Astrocyte (in vitro differentiated cells and primary cell): ENCODE measurements at regions not wholly inside any gene's neighbourhood (a gene's known extent, or its start where the extent isn't known, plus 50 kb on each side); places are given as distances from the start of the nearest gene placed in this dataset.

Source experiments
- DNase-seq: peaks from one replicate; pipeline ENCODE4 v3.0.0-alpha.2; 2010; ENCODE audit warnings: low read depth
- FAIRE-seq: peaks from 2 replicates; lab custom pipeline; 2011; peaks lifted over from hg19 to GRCh38; lab: Jason Lieb, UNC
- H2AFZ ChIP-seq: 2 replicates; pipeline ENCODE4 v1.6.0; 2012; ENCODE audit warnings: low read depth, low read length, inconsistent platforms
- H3K27ac ChIP-seq: 2 replicates; pipeline ENCODE4 v1.5.1; 2011; ENCODE audit warnings: low read depth, low read length, inconsistent platforms
- H3K27me3 ChIP-seq: 2 replicates; pipeline ENCODE4 v1.6.0; 2011; ENCODE audit warnings: low read length, inconsistent platforms; ENCODE audit not compliant: insufficient read depth
- H3K36me3 ChIP-seq: 2 replicates; pipeline ENCODE4 v1.5.1; 2011; ENCODE audit warnings: low read length, inconsistent platforms; ENCODE audit not compliant: insufficient read depth
- H3K4me1 ChIP-seq: 2 replicates; pipeline ENCODE4 v1.5.1; 2011; ENCODE audit warnings: low read length, inconsistent platforms; ENCODE audit not compliant: insufficient read depth
- H3K4me2 ChIP-seq: 2 replicates; pipeline ENCODE4 v1.6.0; 2012; ENCODE audit warnings: low read length, inconsistent platforms
- H3K4me3 ChIP-seq: 2 replicates; pipeline ENCODE4 v1.5.1; 2011; ENCODE audit warnings: low read depth, mild to moderate bottlenecking, low read length, inconsistent platforms; ENCODE audit not compliant: insufficient read depth
- H3K79me2 ChIP-seq: 2 replicates; pipeline ENCODE4 v1.6.0; 2012; ENCODE audit warnings: mild to moderate bottlenecking, low read length, inconsistent platforms; ENCODE audit not compliant: insufficient read depth
- H3K9ac ChIP-seq: 2 replicates; pipeline ENCODE4 v1.6.0; 2012; ENCODE audit warnings: mild to moderate bottlenecking, low read length, inconsistent platforms
- H3K9me3 ChIP-seq: 2 replicates; pipeline ENCODE4 v1.5.1; 2012; ENCODE audit warnings: low read depth, mild to moderate bottlenecking, low read length, inconsistent platforms; ENCODE audit not compliant: insufficient read depth
- H4K20me1 ChIP-seq: 2 replicates; pipeline ENCODE4 v1.6.0; 2012; ENCODE audit warnings: low read length, inconsistent platforms; ENCODE audit not compliant: insufficient read depth
- H3K27ac Mint-ChIP-seq: one replicate; pipeline ENCODE4 v1.8.0; 2021; ENCODE audit warnings: mild to moderate bottlenecking, mixed read lengths; ENCODE audit not compliant: unreplicated experiment
- H3K27me3 Mint-ChIP-seq: one replicate; pipeline ENCODE4 v1.8.0; 2021; ENCODE audit warnings: low read depth, mixed read lengths; ENCODE audit not compliant: unreplicated experiment
- H3K36me3 Mint-ChIP-seq: one replicate; pipeline ENCODE4 v1.8.0; 2021; ENCODE audit warnings: low read depth, mixed read lengths; ENCODE audit not compliant: unreplicated experiment
- H3K4me1 Mint-ChIP-seq: one replicate; pipeline ENCODE4 v1.8.0; 2021; ENCODE audit warnings: low read depth, mixed read lengths; ENCODE audit not compliant: unreplicated experiment
- H3K4me3 Mint-ChIP-seq: one replicate; pipeline ENCODE4 v1.8.0; 2021; ENCODE audit warnings: mild to moderate bottlenecking, moderate library complexity, mixed read lengths; ENCODE audit not compliant: unreplicated experiment
- H3K9me3 Mint-ChIP-seq: one replicate; pipeline ENCODE4 v1.8.0; 2021; ENCODE audit warnings: mild to moderate bottlenecking, mixed read lengths; ENCODE audit not compliant: unreplicated experiment
- EZH2 ChIP-seq: IDR thresholded peaks from 2 replicates; pipeline ENCODE4 v1.6.1; 2012; ENCODE audit warnings: mild to moderate bottlenecking, low read length, inconsistent platforms; ENCODE audit not compliant: insufficient read depth
- TF ChIP-seq, protein P1 (sequence below): IDR thresholded peaks from 2 replicates; pipeline ENCODE4 v1.5.1; 2011; ENCODE audit warnings: low read depth, mild to moderate bottlenecking, inconsistent platforms, low read length, moderate library complexity; ENCODE audit not compliant: insufficient read depth

- Mint-ChIP-seq H3K27ac (peak overlapping the region; percentile 50), H3K4me1 (peaks cover 8% of the 10 kb centered on the region), H3K27me3 (peaks cover 6% of the 10 kb centered on the region), H3K4me3 (no peak overlapping the region), H3K9me3 (peaks cover 3% of the 10 kb centered on the region), H3K36me3 (no peaks in the 10 kb centered on the region)
- no peak overlapping the region for H2AFZ ChIP-seq
- H3K9me3 ChIP-seq: no peaks in the 10 kb centered on the region
- TF ChIP-seq, protein P1, sequence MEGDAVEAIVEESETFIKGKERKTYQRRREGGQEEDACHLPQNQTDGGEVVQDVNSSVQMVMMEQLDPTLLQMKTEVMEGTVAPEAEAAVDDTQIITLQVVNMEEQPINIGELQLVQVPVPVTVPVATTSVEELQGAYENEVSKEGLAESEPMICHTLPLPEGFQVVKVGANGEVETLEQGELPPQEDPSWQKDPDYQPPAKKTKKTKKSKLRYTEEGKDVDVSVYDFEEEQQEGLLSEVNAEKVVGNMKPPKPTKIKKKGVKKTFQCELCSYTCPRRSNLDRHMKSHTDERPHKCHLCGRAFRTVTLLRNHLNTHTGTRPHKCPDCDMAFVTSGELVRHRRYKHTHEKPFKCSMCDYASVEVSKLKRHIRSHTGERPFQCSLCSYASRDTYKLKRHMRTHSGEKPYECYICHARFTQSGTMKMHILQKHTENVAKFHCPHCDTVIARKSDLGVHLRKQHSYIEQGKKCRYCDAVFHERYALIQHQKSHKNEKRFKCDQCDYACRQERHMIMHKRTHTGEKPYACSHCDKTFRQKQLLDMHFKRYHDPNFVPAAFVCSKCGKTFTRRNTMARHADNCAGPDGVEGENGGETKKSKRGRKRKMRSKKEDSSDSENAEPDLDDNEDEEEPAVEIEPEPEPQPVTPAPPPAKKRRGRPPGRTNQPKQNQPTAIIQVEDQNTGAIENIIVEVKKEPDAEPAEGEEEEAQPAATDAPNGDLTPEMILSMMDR: no peak
- no peak for TF ChIP-seq EZH2
- no peaks in the 10 kb centered on the region for H3K79me2 ChIP-seq
- no peak for DNase-seq
- H3K9ac ChIP-seq: no peak overlapping the region
- no peak overlapping the region for H3K27ac ChIP-seq
- no peak overlapping the region for H3K4me2 ChIP-seq
- no peaks in the 10 kb centered on the region for H3K36me3 ChIP-seq
- H3K4me3 ChIP-seq: no peak overlapping the region
- no peaks in the 10 kb centered on the region for H3K27me3 ChIP-seq
- H3K4me1 ChIP-seq: no peaks in the 10 kb centered on the region
- no peaks in the 10 kb centered on the region for H4K20me1 ChIP-seq
- no peak for FAIRE-seq
Measured at GRCh38 chr1:34406377-34406776, 229.7 kb downstream of the C1orf94 start.

DNA sequence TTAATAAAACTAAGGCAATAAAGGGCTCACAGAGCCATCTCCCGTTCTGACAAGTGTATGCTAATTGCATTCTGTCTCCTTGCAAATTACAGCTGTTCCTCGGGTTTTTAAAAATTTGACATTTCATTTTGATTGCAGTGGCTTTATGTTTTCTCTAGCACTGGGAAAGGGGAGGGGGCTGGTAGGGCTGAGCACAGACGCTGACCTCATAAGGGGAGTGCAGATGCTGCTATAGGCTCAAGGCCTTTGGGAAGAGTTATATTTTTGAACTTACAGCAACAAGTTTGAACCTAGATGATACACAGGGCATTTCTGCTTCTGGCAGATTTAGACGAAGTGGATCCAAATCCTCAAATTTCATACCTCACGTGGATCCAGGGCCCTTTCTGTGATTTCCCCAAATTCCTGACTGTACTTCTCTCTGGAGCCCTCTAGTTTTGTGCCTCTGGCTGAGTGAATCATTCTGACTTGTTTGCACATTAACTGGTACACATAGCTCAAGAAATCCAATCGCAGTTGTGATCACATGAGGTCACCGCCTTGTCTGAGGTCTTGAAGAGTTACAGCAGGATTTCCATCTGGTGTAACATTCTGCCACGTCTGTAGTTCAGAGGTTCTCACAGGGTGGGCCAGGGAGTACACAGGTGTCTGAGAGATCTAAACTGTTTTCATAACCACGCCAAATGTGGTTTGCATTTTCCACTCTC is 230.3 kb downstream of the C1orf94 start:
- Mint-ChIP-seq H3K27ac (peak overlapping the region; percentile 50), H3K36me3 (no peaks in the 10 kb centered on the region), H3K27me3 (peaks cover 5% of the 10 kb centered on the region), H3K9me3 (peaks cover 3% of the 10 kb centered on the region), H3K4me3 (no peak overlapping the region), H3K4me1 (peaks cover 8% of the 10 kb centered on the region)
- Histone ChIP-seq H3K79me2 (no peaks in the 10 kb centered on the region), H3K27me3 (no peaks in the 10 kb centered on the region), H3K4me2 (no peak overlapping the region), H3K36me3 (no peaks in the 10 kb centered on the region), H3K9me3 (no peaks in the 10 kb centered on the region), H3K4me1 (no peaks in the 10 kb centered on the region), H3K27ac (no peak overlapping the region), H3K4me3 (no peak overlapping the region), H4K20me1 (no peaks in the 10 kb centered on the region), H2AFZ (no peak overlapping the region), H3K9ac (no peak overlapping the region)
- DNase-seq: no peak
- no peak for FAIRE-seq
- TF ChIP-seq, protein P1: no peak
- TF ChIP-seq EZH2: no peak

DNA sequence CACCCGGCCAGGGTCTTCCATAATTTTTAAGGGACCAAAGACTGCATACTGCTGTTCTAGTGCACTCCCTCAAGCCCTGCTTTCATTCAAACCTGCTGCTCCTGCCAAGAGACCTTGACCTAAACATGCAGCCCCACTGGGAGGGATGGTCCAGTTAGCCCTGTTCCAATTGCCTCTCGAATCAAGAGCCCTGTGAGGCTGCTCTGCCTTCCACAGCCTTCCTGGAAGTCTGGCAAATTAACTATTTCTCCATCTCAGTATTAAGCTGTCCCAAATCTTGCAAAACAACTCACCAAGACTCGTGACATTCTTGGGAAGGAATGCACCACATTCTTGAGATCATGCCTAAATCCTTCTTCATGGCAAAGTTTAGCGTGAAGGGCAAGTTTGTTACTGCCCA is 231.3 kb downstream of the C1orf94 start:
- no peak overlapping the region for H3K4me3 ChIP-seq
- H4K20me1 ChIP-seq: no peaks in the 10 kb centered on the region
- no peaks in the 10 kb centered on the region for H3K4me1 ChIP-seq
- H3K27ac ChIP-seq: no peak overlapping the region
- TF ChIP-seq, protein P1: no peak
- no peak for TF ChIP-seq EZH2
- H3K9ac ChIP-seq: no peak overlapping the region
- no peak overlapping the region for H3K4me3 Mint-ChIP-seq
- H3K4me2 ChIP-seq: no peak overlapping the region
- DNase-seq (no peak), FAIRE-seq (no peak)
- no peak overlapping the region for H3K27ac Mint-ChIP-seq
- H3K9me3 Mint-ChIP-seq: peaks cover 3% of the 10 kb centered on the region
- H3K27me3 ChIP-seq: no peaks in the 10 kb centered on the region
- no peak overlapping the region for H2AFZ ChIP-seq
- H3K36me3 Mint-ChIP-seq: no peaks in the 10 kb centered on the region
- H3K79me2 ChIP-seq: no peaks in the 10 kb centered on the region
- H3K4me1 Mint-ChIP-seq: peaks cover 8% of the 10 kb centered on the region
- no peaks in the 10 kb centered on the region for H3K9me3 ChIP-seq
- H3K36me3 ChIP-seq: no peaks in the 10 kb centered on the region
- peaks cover 11% of the 10 kb centered on the region for H3K27me3 Mint-ChIP-seq
